GM10266 (cell line): ENCODE measurements at regions not wholly inside any gene's neighbourhood (a gene's known extent, or its start where the extent isn't known, plus 50 kb on each side); places are given as distances from the start of the nearest gene placed in this dataset.

Source experiments
- DNase-seq: peaks from one replicate; pipeline ENCODE4 v3.0.0; 2012; ENCODE audit errors: extremely low spot score
- CTCF ChIP-seq: IDR thresholded peaks from 2 replicates; pipeline ENCODE4 v1.5.1; 2012; ENCODE audit warnings: mild to moderate bottlenecking, low read depth; ENCODE audit not compliant: control insufficient read depth, insufficient read depth; ENCODE audit errors: missing control alignments

GRCh38 chr9:107813287-107813686 is 323.7 kb upstream of the KLF4 start:
- DNase-seq = no peak
- TF ChIP-seq CTCF = no peak

- DNase-seq = no peak
- no peak for TF ChIP-seq CTCF
Measured at GRCh38 chr9:107810461-107810961, 320.9 kb upstream of the KLF4 start.

GRCh38 chr9:107809871-107810460 is 320.4 kb upstream of the KLF4 start:
- DNase-seq = no peak
- no peak for TF ChIP-seq CTCF

- no peak for TF ChIP-seq CTCF
Measured at GRCh38 chr9:107807183-107807582, 317.6 kb upstream of the KLF4 start.

GRCh38 chr9:107805201-107805600 is 315.6 kb upstream of the KLF4 start:
- no peak for DNase-seq
- TF ChIP-seq CTCF = no peak

More at GRCh38 chr9:107807183-107807582, 317.6 kb upstream of the KLF4 start:
- DNase-seq = no peak

GRCh38 chr9:107794259-107794658 is 304.7 kb upstream of the KLF4 start:
- DNase-seq = no peak
- TF ChIP-seq CTCF = no peak

- DNase-seq = no peak
- TF ChIP-seq CTCF = no peak
Measured at GRCh38 chr9:107793541-107793940, 304.0 kb upstream of the KLF4 start.
